ENCODE measurements at regions not wholly inside any gene's neighbourhood (a gene's known extent, or its start where the extent isn't known, plus 50 kb on each side); places are given as distances from the start of the nearest gene placed in this dataset.

DNA sequence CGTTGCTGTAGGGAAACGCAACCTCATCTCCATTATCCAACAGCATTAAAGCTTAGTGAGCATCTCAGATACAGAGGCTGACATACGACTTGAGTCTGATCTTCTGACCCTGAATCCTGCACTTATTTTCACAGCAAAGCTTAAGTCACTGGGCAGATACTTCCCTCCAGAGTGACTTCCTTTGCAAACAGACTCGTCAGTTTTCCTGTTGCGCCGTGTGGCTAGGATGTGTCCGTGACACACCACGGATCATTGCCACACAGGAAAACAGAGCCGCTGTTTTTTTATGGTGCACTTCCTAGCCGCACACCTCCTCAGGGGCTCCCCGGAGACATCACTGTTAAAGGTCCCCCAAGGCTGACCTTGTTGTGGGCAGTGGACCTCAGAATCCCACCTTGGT, 94.9 kb upstream of the MKI67 start:
- no peak for TF ChIP-seq FOXA1 (IDR thresholded peaks at IDR 0.05; ENCODE audit: borderline replicate concordance)
- TF ChIP-seq ZNF24 (IDR thresholded peaks at IDR 0.05) = no peak
- TF ChIP-seq POLR2A (conservative IDR thresholded peaks at IDR 0.05) = no peak
- TF ChIP-seq, protein P1, sequence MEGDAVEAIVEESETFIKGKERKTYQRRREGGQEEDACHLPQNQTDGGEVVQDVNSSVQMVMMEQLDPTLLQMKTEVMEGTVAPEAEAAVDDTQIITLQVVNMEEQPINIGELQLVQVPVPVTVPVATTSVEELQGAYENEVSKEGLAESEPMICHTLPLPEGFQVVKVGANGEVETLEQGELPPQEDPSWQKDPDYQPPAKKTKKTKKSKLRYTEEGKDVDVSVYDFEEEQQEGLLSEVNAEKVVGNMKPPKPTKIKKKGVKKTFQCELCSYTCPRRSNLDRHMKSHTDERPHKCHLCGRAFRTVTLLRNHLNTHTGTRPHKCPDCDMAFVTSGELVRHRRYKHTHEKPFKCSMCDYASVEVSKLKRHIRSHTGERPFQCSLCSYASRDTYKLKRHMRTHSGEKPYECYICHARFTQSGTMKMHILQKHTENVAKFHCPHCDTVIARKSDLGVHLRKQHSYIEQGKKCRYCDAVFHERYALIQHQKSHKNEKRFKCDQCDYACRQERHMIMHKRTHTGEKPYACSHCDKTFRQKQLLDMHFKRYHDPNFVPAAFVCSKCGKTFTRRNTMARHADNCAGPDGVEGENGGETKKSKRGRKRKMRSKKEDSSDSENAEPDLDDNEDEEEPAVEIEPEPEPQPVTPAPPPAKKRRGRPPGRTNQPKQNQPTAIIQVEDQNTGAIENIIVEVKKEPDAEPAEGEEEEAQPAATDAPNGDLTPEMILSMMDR (IDR thresholded peaks at IDR 0.05 in 2 of 3, conservative IDR thresholded peaks at IDR 0.05 in 1 of 3; ENCODE audit: insufficient read depth in 2 of 3, low read depth in 1 of 3, low read length in 3 of 3) = no peak
- no peak for TF ChIP-seq MCM3 (IDR thresholded peaks at IDR 0.05)
- no peak for TF ChIP-seq ATF4 (CRISPR knock-in tag; IDR thresholded peaks at IDR 0.05)
- TF ChIP-seq NR2C1 (IDR thresholded peaks at IDR 0.05) = no peak
- TF ChIP-seq NR2C1 (tag; IDR thresholded peaks at IDR 0.05) = no peak
- TF ChIP-seq FOXJ3 (CRISPR knock-in tag; IDR thresholded peaks at IDR 0.05) = no peak
- no peak for TF ChIP-seq ZNF316 (IDR thresholded peaks at IDR 0.05)
- no peak for TF ChIP-seq HCFC1 (IDR thresholded peaks at IDR 0.05; ENCODE audit: low read depth, low read length)
- TF ChIP-seq ETV6 (IDR thresholded peaks at IDR 0.05; ENCODE audit: borderline replicate concordance in 1 of 2, low read depth in 2 of 2, low read length in 1 of 2) = no peak
- TF ChIP-seq ETV6 (CRISPR knock-in tag; IDR thresholded peaks at IDR 0.05; ENCODE audit: borderline replicate concordance) = no peak
- TF ChIP-seq SP1 (CRISPR knock-in tag; IDR thresholded peaks at IDR 0.05) = no peak

Measured in K562 (cell line).